IMR-90 (cell line): ENCODE measurements at regions not wholly inside any gene's neighbourhood (a gene's known extent, or its start where the extent isn't known, plus 50 kb on each side); places are given as distances from the start of the nearest gene placed in this dataset.

Source experiments
- ATAC-seq: fragments of 200-7000 bp; cut with Tn5 transposase; 2 replicates; pipeline ENCODE4 v1.9.1; 2020; ENCODE audit warnings: low read depth, mild to moderate bottlenecking, moderate library complexity
- BruUV-seq: library from RNA; stranded (reverse); fragments of 400-500 nt; replicated peaks from 2 replicates; lab custom pipeline; 2021; lab: Mats Ljungman, UMichigan
- CTCF ChIA-PET: fragments of 300-600 bp; formaldehyde crosslinking; extraction: SDS; loops from one replicate; lab custom pipeline; 2021; ENCODE audit warnings: antibody characterized with exemption; lab: Yijun Ruan, JAX
- POLR2A ChIA-PET: fragments of 300-600 bp; sonication (Branson Sonifier 250); formaldehyde crosslinking; loops from one replicate; lab custom pipeline; 2022; ENCODE audit warnings: antibody characterized with exemption; ENCODE audit not compliant: unreplicated experiment; lab: Charles Lee
- DNase-seq: peaks from one replicate; pipeline ENCODE4 v3.0.0; 2013
- H2AFZ ChIP-seq: replicated peaks from 2 replicates; pipeline ENCODE3; 2013; ENCODE audit warnings: low read length, mild to moderate bottlenecking; ENCODE audit not compliant: poor library complexity
- H2AK5ac ChIP-seq: 2 replicates; pipeline ENCODE4 v1.6.1; 2013; ENCODE audit warnings: low read depth, low read length, inconsistent platforms
- H2AK9ac ChIP-seq: replicated peaks from 2 replicates; pipeline ENCODE3; 2013; ENCODE audit warnings: mild to moderate bottlenecking, low read depth, low read length, moderate library complexity; ENCODE audit not compliant: poor library complexity
- H2BK120ac ChIP-seq: 2 replicates; pipeline ENCODE4 v1.6.1; 2013; ENCODE audit warnings: low read depth, low read length, inconsistent platforms
- H2BK15ac ChIP-seq: 3 replicates; pipeline ENCODE4 v1.6.1; 2013; ENCODE audit warnings: low read depth, low read length, inconsistent platforms
- H2BK20ac ChIP-seq: 2 replicates; pipeline ENCODE4 v1.6.1; 2013; ENCODE audit warnings: low read depth, mild to moderate bottlenecking, inconsistent platforms, low read length, moderate library complexity
- H2BK5ac ChIP-seq: 2 replicates; pipeline ENCODE4 v1.6.1; 2013; ENCODE audit warnings: mild to moderate bottlenecking, low read depth, low read length, inconsistent platforms; ENCODE audit not compliant: poor library complexity, severe bottlenecking
- H3K14ac ChIP-seq: replicated peaks from 2 replicates; pipeline ENCODE4 v1.6.1; 2013; ENCODE audit warnings: low read depth, low read length, inconsistent platforms
- H3K18ac ChIP-seq: 2 replicates; pipeline ENCODE4 v1.6.1; 2013; ENCODE audit warnings: low read depth, low read length, control low read depth
- H3K23ac ChIP-seq: 2 replicates; pipeline ENCODE4 v1.6.1; 2013; ENCODE audit warnings: low read depth, low read length, inconsistent platforms
- H3K27ac ChIP-seq: 2 replicates; pipeline ENCODE4 v1.5.1; 2013; ENCODE audit warnings: mild to moderate bottlenecking, control low read depth, low read length; ENCODE audit not compliant: insufficient read depth
- H3K27me3 ChIP-seq: 2 replicates; pipeline ENCODE4 v1.6.1; 2013; ENCODE audit warnings: low read length; ENCODE audit not compliant: control insufficient read depth, insufficient read depth
- H3K36me3 ChIP-seq: 2 replicates; pipeline ENCODE4 v1.6.1; 2013; ENCODE audit warnings: low read length, mixed read lengths; ENCODE audit not compliant: control insufficient read depth, insufficient read depth
- H3K4ac ChIP-seq: 2 replicates; pipeline ENCODE4 v1.6.1; 2013; ENCODE audit warnings: low read depth, low read length, inconsistent platforms
- H3K4me1 ChIP-seq: 2 replicates; pipeline ENCODE4 v1.6.1; 2013; ENCODE audit warnings: low read length, mixed read lengths; ENCODE audit not compliant: control insufficient read depth, insufficient read depth
- H3K4me2 ChIP-seq: 2 replicates; pipeline ENCODE4 v1.6.1; 2013; ENCODE audit warnings: low read depth, mild to moderate bottlenecking, control low read depth, low read length, moderate library complexity
- H3K4me3 ChIP-seq: 2 replicates; pipeline ENCODE4 v1.5.1; 2013; ENCODE audit warnings: low read depth, mild to moderate bottlenecking, control low read depth, low read length, moderate library complexity; ENCODE audit not compliant: insufficient read depth
- H3K56ac ChIP-seq: 2 replicates; pipeline ENCODE4 v1.6.1; 2013; ENCODE audit warnings: low read length, inconsistent platforms; ENCODE audit not compliant: insufficient read depth; ENCODE audit errors: extremely low read depth
- H3K79me1 ChIP-seq, 2 experiments: 2 replicates each; pipeline ENCODE4 v1.6.1; 2013; ENCODE audit warnings: low read length in 2 of 2, inconsistent platforms in 1 of 2, low read depth in 1 of 2
- H3K9ac ChIP-seq: 2 replicates; pipeline ENCODE4 v1.6.1; 2013; ENCODE audit warnings: low read depth, low read length, control low read depth
- H3K9me1 ChIP-seq: 2 replicates; pipeline ENCODE4 v1.6.1; 2013; ENCODE audit warnings: low read length, inconsistent platforms; ENCODE audit not compliant: insufficient read depth
- H3K9me3 ChIP-seq: 2 replicates; pipeline ENCODE4 v1.6.1; 2013; ENCODE audit warnings: low read length; ENCODE audit not compliant: control insufficient read depth, insufficient read depth
- H4K20me1 ChIP-seq: 2 replicates; pipeline ENCODE4 v1.6.1; 2013; ENCODE audit warnings: low read length, inconsistent platforms; ENCODE audit not compliant: insufficient read depth
- H4K5ac ChIP-seq: 2 replicates; pipeline ENCODE4 v1.6.1; 2013; ENCODE audit warnings: mild to moderate bottlenecking, low read depth, low read length, control low read depth
- H4K8ac ChIP-seq, 2 experiments: 2 replicates each; pipeline ENCODE4 v1.6.1; 2013; ENCODE audit warnings: low read depth in 2 of 2, low read length in 2 of 2, control low read depth in 1 of 2, inconsistent platforms in 1 of 2
- H4K91ac ChIP-seq: 2 replicates; pipeline ENCODE4 v1.6.1; 2013; ENCODE audit warnings: low read depth, low read length, inconsistent platforms; ENCODE audit not compliant: insufficient read depth
- BHLHE40 ChIP-seq: fragments of 150-350 bp; IDR thresholded peaks from 2 replicates; pipeline ENCODE4 v1.6.1; 2016; ENCODE audit warnings: mild to moderate bottlenecking, low read depth, low read length
- CEBPB ChIP-seq: IDR thresholded peaks from 2 replicates; pipeline ENCODE4 v1.6.1; 2012; ENCODE audit warnings: low read depth, low read length, improper control_type of control experiment
- CHD1 ChIP-seq: IDR thresholded peaks from 2 replicates; pipeline ENCODE4 v1.6.1; 2012; ENCODE audit warnings: low read depth, low read length, improper control_type of control experiment
- FOS ChIP-seq: fragments of 150-350 bp; IDR thresholded peaks from 2 replicates; pipeline ENCODE4 v1.6.1; 2016; ENCODE audit warnings: low read depth, low read length
- MAFK ChIP-seq: IDR thresholded peaks from 2 replicates; pipeline ENCODE4 v1.6.1; 2012; ENCODE audit warnings: low read depth, low read length, improper control_type of control experiment
- MAZ ChIP-seq: IDR thresholded peaks from 2 replicates; pipeline ENCODE4 v1.6.1; 2012; ENCODE audit warnings: low read depth, mild to moderate bottlenecking, low read length, improper control_type of control experiment, moderate library complexity, borderline replicate concordance
- MXI1 ChIP-seq: IDR thresholded peaks from 2 replicates; pipeline ENCODE4 v1.6.1; 2012; ENCODE audit warnings: low read depth, mild to moderate bottlenecking, low read length, moderate library complexity, borderline replicate concordance
- NFE2L2 ChIP-seq: fragments of 150-350 bp; IDR thresholded peaks from 2 replicates; pipeline ENCODE4 v1.6.1; 2016; ENCODE audit warnings: low read depth, mild to moderate bottlenecking, low read length
- POLR2A ChIP-seq: IDR thresholded peaks from 2 replicates; pipeline ENCODE4 v1.6.1; 2012; ENCODE audit warnings: mild to moderate bottlenecking, low read depth, low read length
- RAD21 ChIP-seq: IDR thresholded peaks from 2 replicates; pipeline ENCODE4 v1.6.1; 2012; ENCODE audit warnings: low read length, improper control_type of control experiment
- RCOR1 ChIP-seq: IDR thresholded peaks from 2 replicates; pipeline ENCODE4 v1.6.1; 2012; ENCODE audit warnings: mild to moderate bottlenecking, low read length, improper control_type of control experiment; ENCODE audit not compliant: insufficient replicate concordance
- RFX5 ChIP-seq: IDR thresholded peaks from 2 replicates; pipeline ENCODE4 v1.8.0; 2012; ENCODE audit warnings: low read depth, mild to moderate bottlenecking, low read length, moderate library complexity
- SMC3 ChIP-seq: fragments of 150-350 bp; IDR thresholded peaks from 2 replicates; pipeline ENCODE4 v1.6.1; 2016; ENCODE audit warnings: low read depth, mild to moderate bottlenecking, antibody characterized with exemption, low read length, moderate library complexity
- dilution Hi-C: fragments of 300-500 bp; cut with HindIII; formaldehyde crosslinking; loops from one replicate; pipeline ENCODE4 v1.14.3; 2018; ENCODE audit warnings: low sequenced_read_pairs; ENCODE audit not compliant: unreplicated experiment
- in situ Hi-C: fragments of 300-500 bp; cut with MboI; formaldehyde crosslinking; loops from 3 replicates; pipeline ENCODE4 v1.14.3; 2019; ENCODE audit warnings: low sequenced_read_pairs, inconsistent platforms, mixed read lengths
- intact Hi-C: fragments of 100-400 bp; cut with micrococcal nuclease; formaldehyde crosslinking; loops from 2 replicates; pipeline ENCODE4 v1.10.0; 2022
- TF ChIP-seq, protein P1 (sequence below): conservative IDR thresholded peaks from 2 replicates; pipeline ENCODE4 v1.5.1; 2012; ENCODE audit warnings: mild to moderate bottlenecking, low read depth, low read length, improper control_type of control experiment
- TF ChIP-seq, protein P2 (sequence below): fragments of 150-350 bp; IDR thresholded peaks from 2 replicates; pipeline ENCODE4 v1.6.1; 2016; ENCODE audit warnings: low read depth, mild to moderate bottlenecking, low read length, moderate library complexity, borderline replicate concordance
- TF ChIP-seq, protein P3 (sequence below): fragments of 150-350 bp; IDR thresholded peaks from 2 replicates; pipeline ENCODE4 v1.6.1; 2017; ENCODE audit warnings: mild to moderate bottlenecking, antibody characterized with exemption, low read length, low read depth

DNA sequence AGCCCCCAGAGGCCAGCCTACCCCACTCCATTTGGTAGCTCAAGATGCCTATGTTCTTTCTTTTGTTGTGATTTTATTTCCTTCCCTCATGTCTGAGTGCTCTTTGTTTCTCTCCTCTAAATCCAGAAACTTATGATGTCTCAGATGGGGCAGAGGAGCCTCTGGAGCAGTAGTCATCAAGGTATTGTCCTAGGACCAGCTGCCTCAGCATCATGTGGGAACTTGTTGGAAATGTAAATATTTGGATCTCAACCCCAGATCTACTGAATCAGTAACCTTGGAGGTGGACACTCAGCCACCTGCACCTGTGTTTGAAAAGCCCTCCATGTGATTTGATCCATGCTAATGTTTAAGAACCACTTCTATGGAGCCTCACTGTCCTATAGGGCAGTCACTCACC is 593.1 kb upstream of the PLXNA2 start:
- Histone ChIP-seq H2AK9ac (no peak overlapping the region), H3K4me1 (no peaks in the 10 kb centered on the region), H3K27me3 (no peaks in the 10 kb centered on the region), H3K9me1 (no peaks in the 10 kb centered on the region), H2BK20ac (no peak overlapping the region), H4K5ac (no peak overlapping the region), H3K4me2 (no peak overlapping the region), H3K18ac (no peak overlapping the region), H2BK15ac (no peak overlapping the region), H3K4ac (no peak overlapping the region), H3K27ac (no peak overlapping the region), H3K56ac (no peak overlapping the region), H3K4me3 (no peak overlapping the region), H2AK5ac (no peak overlapping the region), H3K36me3 (no peaks in the 10 kb centered on the region), H3K14ac (no peak overlapping the region), H3K9me3 (peaks cover 26% of the 10 kb centered on the region), H2AFZ (no peak overlapping the region), H4K20me1 (no peaks in the 10 kb centered on the region), H4K8ac (no peak overlapping the region), H3K9ac (no peak overlapping the region), H3K23ac (no peak overlapping the region), H4K91ac (no peak overlapping the region), H2BK120ac (no peak overlapping the region), H3K79me1 (no peaks in the 10 kb centered on the region), H2BK5ac (no peak overlapping the region)
- ATAC-seq (no peak), DNase-seq (no peak)
- TF ChIP-seq NFE2L2 (no peak), CEBPB (no peak), CHD1 (no peak), RAD21 (no peak), RCOR1 (no peak), MAZ (no peak), SMC3 (no peak), BHLHE40 (no peak), MXI1 (no peak), FOS (no peak), RFX5 (no peak), POLR2A (no peak), MAFK (no peak)
- TF ChIP-seq, protein P1, sequence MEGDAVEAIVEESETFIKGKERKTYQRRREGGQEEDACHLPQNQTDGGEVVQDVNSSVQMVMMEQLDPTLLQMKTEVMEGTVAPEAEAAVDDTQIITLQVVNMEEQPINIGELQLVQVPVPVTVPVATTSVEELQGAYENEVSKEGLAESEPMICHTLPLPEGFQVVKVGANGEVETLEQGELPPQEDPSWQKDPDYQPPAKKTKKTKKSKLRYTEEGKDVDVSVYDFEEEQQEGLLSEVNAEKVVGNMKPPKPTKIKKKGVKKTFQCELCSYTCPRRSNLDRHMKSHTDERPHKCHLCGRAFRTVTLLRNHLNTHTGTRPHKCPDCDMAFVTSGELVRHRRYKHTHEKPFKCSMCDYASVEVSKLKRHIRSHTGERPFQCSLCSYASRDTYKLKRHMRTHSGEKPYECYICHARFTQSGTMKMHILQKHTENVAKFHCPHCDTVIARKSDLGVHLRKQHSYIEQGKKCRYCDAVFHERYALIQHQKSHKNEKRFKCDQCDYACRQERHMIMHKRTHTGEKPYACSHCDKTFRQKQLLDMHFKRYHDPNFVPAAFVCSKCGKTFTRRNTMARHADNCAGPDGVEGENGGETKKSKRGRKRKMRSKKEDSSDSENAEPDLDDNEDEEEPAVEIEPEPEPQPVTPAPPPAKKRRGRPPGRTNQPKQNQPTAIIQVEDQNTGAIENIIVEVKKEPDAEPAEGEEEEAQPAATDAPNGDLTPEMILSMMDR = no peak
- TF ChIP-seq, protein P2, sequence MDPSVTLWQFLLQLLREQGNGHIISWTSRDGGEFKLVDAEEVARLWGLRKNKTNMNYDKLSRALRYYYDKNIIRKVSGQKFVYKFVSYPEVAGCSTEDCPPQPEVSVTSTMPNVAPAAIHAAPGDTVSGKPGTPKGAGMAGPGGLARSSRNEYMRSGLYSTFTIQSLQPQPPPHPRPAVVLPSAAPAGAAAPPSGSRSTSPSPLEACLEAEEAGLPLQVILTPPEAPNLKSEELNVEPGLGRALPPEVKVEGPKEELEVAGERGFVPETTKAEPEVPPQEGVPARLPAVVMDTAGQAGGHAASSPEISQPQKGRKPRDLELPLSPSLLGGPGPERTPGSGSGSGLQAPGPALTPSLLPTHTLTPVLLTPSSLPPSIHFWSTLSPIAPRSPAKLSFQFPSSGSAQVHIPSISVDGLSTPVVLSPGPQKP = no peak
- TF ChIP-seq, protein P3, sequence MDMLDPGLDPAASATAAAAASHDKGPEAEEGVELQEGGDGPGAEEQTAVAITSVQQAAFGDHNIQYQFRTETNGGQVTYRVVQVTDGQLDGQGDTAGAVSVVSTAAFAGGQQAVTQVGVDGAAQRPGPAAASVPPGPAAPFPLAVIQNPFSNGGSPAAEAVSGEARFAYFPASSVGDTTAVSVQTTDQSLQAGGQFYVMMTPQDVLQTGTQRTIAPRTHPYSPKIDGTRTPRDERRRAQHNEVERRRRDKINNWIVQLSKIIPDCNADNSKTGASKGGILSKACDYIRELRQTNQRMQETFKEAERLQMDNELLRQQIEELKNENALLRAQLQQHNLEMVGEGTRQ = no peak
- no TSS peak for BruUV-seq
- in situ Hi-C loops = no loop called here
- ChIA-PET POLR2A (no interaction called here), CTCF (no interaction called here)
- intact Hi-C loops = no loop called here
- dilution Hi-C loops = no loop called here
